Choroid plexus epithelial cell (primary cell): ENCODE measurements at regions not wholly inside any gene's neighbourhood (a gene's known extent, or its start where the extent isn't known, plus 50 kb on each side); places are given as distances from the start of the nearest gene placed in this dataset.

Source experiments
- DNase-seq: peaks from one replicate; pipeline ENCODE4 v3.0.0-alpha.2; 2010; ENCODE audit warnings: low read depth
- H3K4me3 ChIP-seq: 2 replicates; pipeline ENCODE4 v1.5.1; 2011; ENCODE audit warnings: low read depth, mild to moderate bottlenecking, control low read depth, low read length, moderate library complexity
- CTCF ChIP-seq: conservative IDR thresholded peaks from 2 replicates; pipeline ENCODE4 v1.5.1; 2011; ENCODE audit warnings: low read depth, mild to moderate bottlenecking, control low read depth, inconsistent platforms, low read length, moderate library complexity

DNA sequence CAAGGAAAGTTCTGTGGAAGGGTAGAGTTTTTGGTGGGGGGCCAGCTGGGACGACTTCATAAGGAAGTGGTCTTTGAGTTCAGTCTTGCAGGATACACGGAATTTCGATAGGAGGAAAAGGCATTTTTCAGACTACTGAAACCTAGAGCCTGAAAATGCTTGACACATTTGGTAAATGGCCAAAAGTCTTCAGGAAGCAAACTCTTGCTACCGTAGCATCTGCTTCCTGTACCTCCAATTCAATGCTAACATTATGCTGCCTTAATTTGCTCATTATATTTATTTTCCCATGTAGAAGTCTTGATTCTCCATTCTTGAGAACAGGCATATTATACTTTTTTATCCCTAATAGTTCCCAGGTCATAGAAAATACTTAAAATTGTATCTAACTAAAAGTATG lies 129.3 kb upstream of the MED13 start:
- no peak overlapping the region for H3K4me3 ChIP-seq
- DNase-seq = no peak
- no peak for TF ChIP-seq CTCF

DNA sequence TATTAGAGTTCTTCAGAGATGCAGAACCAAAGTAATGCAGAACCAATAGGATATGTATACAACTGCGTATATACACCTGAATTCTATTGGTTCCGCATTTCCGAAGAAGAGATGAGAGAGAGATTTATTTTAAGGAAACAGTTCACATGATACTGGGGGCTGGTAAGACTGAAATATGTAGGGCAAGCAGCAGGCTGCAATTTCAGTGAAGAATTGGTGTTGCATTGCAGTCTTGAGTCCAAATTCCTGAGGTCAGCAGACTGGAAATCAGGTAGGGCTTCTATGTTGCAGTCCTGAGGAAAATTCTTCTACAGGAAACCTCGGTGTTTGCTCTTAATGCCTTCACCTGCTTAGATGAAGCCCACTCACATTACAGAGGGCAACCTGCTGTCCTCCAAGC lies 128.2 kb upstream of the MED13 start:
- peak; percentile 23 for DNase-seq
- TF ChIP-seq CTCF = no peak
- no peak overlapping the region for H3K4me3 ChIP-seq

DNA sequence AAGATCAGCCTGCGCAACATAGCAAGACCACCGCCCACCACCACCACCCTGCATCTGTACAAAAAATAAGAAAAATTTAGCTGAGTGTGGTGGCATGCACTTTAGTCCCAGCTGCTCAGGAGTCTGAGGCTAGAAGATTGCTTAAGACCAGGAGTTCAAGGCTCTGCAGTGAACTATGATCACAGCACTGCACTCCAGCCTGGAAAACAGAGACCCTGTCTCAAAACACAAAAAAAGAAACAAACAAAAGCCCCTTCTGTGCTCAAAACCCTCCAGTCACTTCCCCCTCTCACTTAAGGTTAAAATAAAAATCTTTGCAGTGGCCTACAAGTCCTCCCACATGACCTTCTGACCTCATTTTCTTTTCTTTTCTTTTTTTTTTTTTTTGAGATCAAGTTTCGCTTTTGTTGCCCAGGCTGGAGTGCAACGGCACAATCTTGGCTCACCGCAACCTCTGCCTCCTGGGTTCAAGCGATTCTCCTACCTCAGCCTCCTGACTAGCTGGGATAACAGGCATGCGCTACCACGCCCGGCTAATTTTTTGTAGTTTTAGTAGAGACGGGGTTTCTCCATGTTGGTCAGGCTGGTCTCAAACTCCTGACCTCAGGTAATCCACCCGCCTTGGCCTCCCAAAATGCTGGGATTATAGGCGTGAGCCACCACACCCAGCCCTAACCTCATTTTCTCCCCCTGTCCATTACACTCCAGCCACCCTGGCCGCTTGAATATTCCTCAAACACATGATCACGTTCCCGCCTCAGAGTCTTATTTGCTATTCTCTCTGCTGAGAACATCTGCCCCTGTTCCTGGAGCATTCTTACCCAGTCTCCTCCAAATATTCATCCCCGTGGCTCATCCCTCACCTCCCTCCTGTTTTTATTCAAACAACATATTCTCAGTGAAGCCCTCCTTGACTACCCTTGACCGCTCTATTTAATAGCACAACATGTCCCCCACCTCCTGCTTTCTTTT lies 126.6 kb upstream of the MED13 start:
- no peak overlapping the region for H3K4me3 ChIP-seq
- no peak for TF ChIP-seq CTCF
- no peak for DNase-seq

GRCh38 chr17:62189377-62189776 lies 124.3 kb upstream of the MED13 start:
- DNase-seq = no peak
- no peak overlapping the region for H3K4me3 ChIP-seq

GRCh38 chr17:62188713-62189112 lies 123.6 kb upstream of the MED13 start:
- no peak for TF ChIP-seq CTCF
- DNase-seq = peak; percentile 15
- no peak overlapping the region for H3K4me3 ChIP-seq

More at GRCh38 chr17:62189377-62189776, 124.3 kb upstream of the MED13 start:
- no peak for TF ChIP-seq CTCF

DNA sequence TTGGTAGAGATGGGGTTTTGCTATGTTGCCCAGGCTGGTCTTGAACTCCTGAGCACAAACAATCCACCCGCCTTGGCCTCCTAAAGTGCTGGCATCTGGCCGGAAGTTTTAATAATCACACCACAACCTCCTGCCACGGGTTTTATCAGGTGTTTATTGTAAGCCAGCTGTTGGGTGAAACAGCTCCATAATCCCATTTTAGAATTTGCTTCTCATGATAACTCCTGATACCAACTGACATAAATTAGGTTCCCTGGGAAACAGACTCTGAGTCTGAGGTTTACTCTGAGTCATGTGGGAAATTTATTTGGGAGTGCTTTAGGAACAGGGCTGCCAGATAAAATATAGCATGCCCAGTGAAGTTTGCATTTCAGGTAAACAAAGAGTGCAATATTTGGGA lies 122.6 kb upstream of the MED13 start:
- no peak overlapping the region for H3K4me3 ChIP-seq
- TF ChIP-seq CTCF = no peak
- no peak for DNase-seq

- H3K4me3 ChIP-seq = no peak overlapping the region
- TF ChIP-seq CTCF = no peak
- no peak for DNase-seq
Measured at GRCh38 chr17:62186841-62187240, 121.8 kb upstream of the MED13 start.
